GM12878 (cell line): ENCODE measurements at regions not wholly inside any gene's neighbourhood (a gene's known extent, or its start where the extent isn't known, plus 50 kb on each side); places are given as distances from the start of the nearest gene placed in this dataset.

Source experiments
- ATAC-seq: fragments of 200-7000 bp; cut with Tn5 transposase; 3 replicates; pipeline ENCODE4 v1.9.1; 2020; ENCODE audit warnings: mild to moderate bottlenecking, moderate library complexity
- BruUV-seq: library from RNA; stranded (reverse); fragments of 400-500 nt; replicated peaks from 2 replicates; lab custom pipeline; 2021; lab: Mats Ljungman, UMichigan
- CTCF ChIA-PET: fragments of 300-600 bp; sonication (Branson Sonifier 250); formaldehyde crosslinking; extraction: SDS; loops from one replicate; lab custom pipeline; 2021; ENCODE audit warnings: inconsistent platforms; lab: Yijun Ruan, JAX
- POLR2A ChIA-PET: fragments of 350-600 bp; formaldehyde crosslinking; extraction: SDS; loops from one replicate; lab custom pipeline; 2021; ENCODE audit warnings: inconsistent platforms; lab: Charles Lee
- RAD21 ChIA-PET: fragments of 300-600 bp; sonication (Branson Sonifier 250); formaldehyde crosslinking; loops from one replicate; lab custom pipeline; 2023; ENCODE audit warnings: antibody characterized with exemption; ENCODE audit not compliant: unreplicated experiment; lab: Charles Lee
- SMC1A ChIA-PET: fragments of 300-600 bp; sonication (Branson Sonifier 250); formaldehyde crosslinking; loops from one replicate; lab custom pipeline; 2023; ENCODE audit not compliant: unreplicated experiment, uncharacterized antibody; lab: Charles Lee
- DNase-seq: peaks from one replicate; pipeline ENCODE4 v3.0.0-alpha.2; 2011; ENCODE audit warnings: low read depth, low spot score
- FAIRE-seq: peaks from 3 replicates; lab custom pipeline; 2011; peaks lifted over from hg19 to GRCh38; lab: Jason Lieb, UNC
- H2AFZ ChIP-seq: 2 replicates; pipeline ENCODE4 v1.6.0; 2011; ENCODE audit warnings: low read depth, low read length, control low read depth; ENCODE audit not compliant: control insufficient read depth
- H3K27ac ChIP-seq: 2 replicates; pipeline ENCODE4 v1.5.1; 2011; ENCODE audit warnings: control low read depth; ENCODE audit not compliant: control insufficient read depth, insufficient read depth
- H3K27me3 ChIP-seq, 2 experiments: replicated peaks in 1 of 2; 2 replicates each; pipeline versions ENCODE4 v1.6.0 to v1.6.1; 2011; ENCODE audit warnings: low read length in 1 of 2; ENCODE audit not compliant: control insufficient read depth in 2 of 2, insufficient read depth in 2 of 2
- H3K36me3 ChIP-seq, 2 experiments: 2 replicates each; pipeline ENCODE4 v1.5.1; 2011; ENCODE audit warnings: low read length in 1 of 2; ENCODE audit not compliant: control insufficient read depth in 2 of 2, insufficient read depth in 2 of 2
- H3K4me1 ChIP-seq: 2 replicates; pipeline ENCODE4 v1.6.1; 2011; ENCODE audit warnings: mild to moderate bottlenecking, low read length, moderate library complexity, mixed read lengths; ENCODE audit not compliant: control insufficient read depth, insufficient read depth
- H3K4me2 ChIP-seq: 2 replicates; pipeline ENCODE4 v1.6.0; 2011; ENCODE audit warnings: control low read depth; ENCODE audit not compliant: control insufficient read depth, insufficient read depth
- H3K4me3 ChIP-seq: fragments of 200-600 bp; sonication (generic); 2 replicates; pipeline ENCODE4 v1.5.1; 2016
- H3K79me2 ChIP-seq: 2 replicates; pipeline ENCODE4 v1.6.0; 2011; ENCODE audit warnings: low read length; ENCODE audit not compliant: control insufficient read depth, insufficient read depth
- H3K9ac ChIP-seq: 2 replicates; pipeline ENCODE4 v1.8.0; 2011; ENCODE audit warnings: low read length, control low read depth, mixed read lengths; ENCODE audit not compliant: control insufficient read depth, insufficient read depth
- H3K9me3 ChIP-seq: replicated peaks from 3 replicates; pipeline ENCODE4 v1.5.1; 2011; ENCODE audit warnings: mild to moderate bottlenecking, low read length; ENCODE audit not compliant: control insufficient read depth, insufficient read depth
- H4K20me1 ChIP-seq: 2 replicates; pipeline ENCODE4 v1.6.0; 2011; ENCODE audit not compliant: control insufficient read depth, insufficient read depth
- BACH1 ChIP-seq: fragments of 450-650 bp; IDR thresholded peaks from 2 replicates; pipeline ENCODE4 v1.6.1; 2017; ENCODE audit warnings: mild to moderate bottlenecking, borderline replicate concordance
- BHLHE40 ChIP-seq, 2 experiments: fragments of 450-650 bp in 1 of 2; IDR thresholded peaks; 2 replicates each; pipeline ENCODE4 v1.6.1; 2011 to 2017; ENCODE audit warnings: low read depth in 2 of 2, borderline replicate concordance in 1 of 2, improper control_type of control experiment in 1 of 2, low read length in 1 of 2, mild to moderate bottlenecking in 1 of 2
- CEBPB ChIP-seq, 2 experiments: fragments of 150-350 bp in 1 of 2; IDR thresholded peaks; 2 replicates each; pipeline ENCODE4 v1.6.1; 2012 to 2014; ENCODE audit warnings: low read depth in 2 of 2, low read length in 2 of 2, borderline replicate concordance in 1 of 2, inconsistent platforms in 1 of 2
- CREB1 ChIP-seq: IDR thresholded peaks from 2 replicates; pipeline ENCODE4 v1.6.1; 2012; ENCODE audit warnings: low read depth, mild to moderate bottlenecking, inconsistent platforms
- CREM ChIP-seq: IDR thresholded peaks from 2 replicates; pipeline ENCODE4 v1.6.1; 2014; ENCODE audit warnings: antibody characterized with exemption, low read depth
- GABPA ChIP-seq: IDR thresholded peaks from 2 replicates; pipeline ENCODE4 v1.6.1; 2014; ENCODE audit warnings: antibody characterized with exemption, low read depth, mild to moderate bottlenecking, inconsistent platforms
- HSF1 ChIP-seq: fragments of 150-350 bp; IDR thresholded peaks from 2 replicates; pipeline ENCODE4 v1.6.1; 2014; ENCODE audit warnings: mild to moderate bottlenecking, low read depth, low read length
- NFXL1 ChIP-seq: fragments of 450-650 bp; IDR thresholded peaks from 2 replicates; pipeline ENCODE4 v1.6.1; 2017; ENCODE audit warnings: antibody characterized with exemption, mild to moderate bottlenecking, borderline replicate concordance
- NR2F1 ChIP-seq: fragments of 450-650 bp; conservative IDR thresholded peaks from 2 replicates; pipeline ENCODE4 v1.6.1; 2017; ENCODE audit warnings: mild to moderate bottlenecking
- RB1 ChIP-seq: fragments of 450-650 bp; formaldehyde crosslinking; IDR thresholded peaks from 2 replicates; pipeline ENCODE4 v1.6.1; 2017; ENCODE audit warnings: mild to moderate bottlenecking, borderline replicate concordance
- RCOR1 ChIP-seq: conservative IDR thresholded peaks from 2 replicates; pipeline ENCODE4 v1.6.1; 2012; ENCODE audit warnings: low read depth, low read length, improper control_type of control experiment
- RELB ChIP-seq: fragments of 450-650 bp; IDR thresholded peaks from 2 replicates; pipeline ENCODE4 v1.6.1; 2017; ENCODE audit warnings: low read depth, mild to moderate bottlenecking, moderate library complexity
- SMAD5 ChIP-seq: IDR thresholded peaks from 2 replicates; pipeline ENCODE4 v1.6.1; 2016; ENCODE audit warnings: antibody characterized with exemption, low read depth
- TCF3 ChIP-seq: IDR thresholded peaks from 2 replicates; pipeline ENCODE4 v1.6.1; 2012; ENCODE audit warnings: low read depth, mild to moderate bottlenecking, low read length, borderline replicate concordance; ENCODE audit not compliant: insufficient read depth
- WRNIP1 ChIP-seq: IDR thresholded peaks from 2 replicates; pipeline ENCODE4 v1.6.1; 2011; ENCODE audit warnings: low read depth, low read length, improper control_type of control experiment, borderline replicate concordance
- YY1 ChIP-seq: IDR thresholded peaks from 2 replicates; pipeline ENCODE4 v1.6.1; 2011; ENCODE audit warnings: low read depth, mild to moderate bottlenecking, low read length
- WGBS: methylation state at CpG from one replicate; pipeline ENCODE4 v1.1.6; 2016; ENCODE audit warnings: low lambda C conversion rate; ENCODE audit not compliant: insufficient replicate concordance, insufficient coverage; ENCODE audit errors: missing lambda C conversion rate; 5-methylcytosine and 5-hydroxymethylcytosine counted together
- in situ Hi-C: fragments of 300-500 bp; cut with MboI; formaldehyde crosslinking; loops from 9 replicates; pipeline ENCODE4 v1.14.3; 2018; ENCODE audit warnings: mixed read lengths
- intact Hi-C: fragments of 100-400 bp; cut with micrococcal nuclease; formaldehyde crosslinking; loops from one replicate; pipeline ENCODE4 v1.14.2; 2022; ENCODE audit not compliant: unreplicated experiment
- TF ChIP-seq, protein P1 (sequence below): IDR thresholded peaks from 2 replicates; pipeline ENCODE4 v1.6.1; 2011; ENCODE audit warnings: low read depth, mild to moderate bottlenecking, low read length, moderate library complexity, borderline replicate concordance; ENCODE audit errors: extremely low read depth

DNA sequence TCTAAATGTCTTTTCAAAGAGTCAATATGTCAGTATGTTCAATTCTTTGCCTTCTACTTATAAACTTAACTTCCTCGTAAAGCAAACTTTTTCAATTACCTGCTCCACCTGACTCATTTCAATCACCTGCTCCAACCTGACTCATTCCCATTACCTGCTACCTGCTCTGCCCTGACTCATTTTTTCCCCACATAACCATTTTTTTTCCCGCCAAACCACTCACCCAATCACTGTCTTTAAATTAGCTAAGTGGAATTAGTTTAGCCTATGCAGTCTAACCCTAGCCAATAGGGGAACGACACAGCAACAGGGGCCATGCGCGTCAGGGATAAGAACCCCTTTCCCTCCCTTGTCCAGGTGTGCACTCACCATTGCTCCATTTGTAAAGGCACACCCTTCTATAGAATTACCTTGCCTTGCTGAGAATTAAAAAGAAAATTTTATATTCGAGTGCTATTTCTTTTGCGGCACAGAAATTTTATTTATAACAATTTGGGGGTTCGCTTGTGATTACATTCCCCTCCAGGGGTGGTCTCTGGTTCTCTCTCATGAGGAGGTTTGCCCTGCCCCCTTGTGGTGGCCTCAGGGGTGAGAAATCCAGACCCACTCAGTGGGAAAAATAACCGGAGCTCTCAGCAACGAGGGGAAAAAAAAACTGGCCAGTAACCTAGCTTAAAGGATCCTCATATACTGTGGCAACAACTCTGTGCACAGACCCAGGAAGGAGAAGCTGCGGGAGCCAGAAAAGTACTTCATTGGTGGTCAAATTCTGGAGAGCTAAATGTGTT lies 193.1 kb downstream of the ZNF486 start:
- intact Hi-C loops (no loop called here), in situ Hi-C loops (no loop called here)
- Histone ChIP-seq H3K9me3 (no peaks in the 10 kb centered on the region; the same call in 2 of the 3 replicates), H3K27me3 (no peaks in the 10 kb centered on the region), H3K36me3 (no peaks in the 10 kb centered on the region), H3K4me2 (no peak overlapping the region), H3K27ac (no peak overlapping the region), H4K20me1 (no peaks in the 10 kb centered on the region), H3K79me2 (no peaks in the 10 kb centered on the region), H3K4me3 (no peak overlapping the region), H2AFZ (no peak overlapping the region), H3K4me1 (no peaks in the 10 kb centered on the region), H3K9ac (no peak overlapping the region)
- WGBS = 45% methylated on average over 11 of the region's 11 CpGs
- no TSS peak for BruUV-seq
- no peak for FAIRE-seq
- SMC1A ChIA-PET = interaction anchor here (0.6 kb wide), 1 partner anchor 119 kb away, joined by 3 read pairs; no protein-coding TSS in a partner anchor
- RAD21 ChIA-PET = no interaction called here
- POLR2A ChIA-PET = no interaction called here
- ATAC-seq = no peak
- CTCF ChIA-PET = no interaction called here
- no peak for DNase-seq
- TF ChIP-seq YY1 (no peak), CEBPB (IDR thresholded peaks at IDR 0.05; ENCODE audit: borderline replicate concordance in 1 of 2, low read depth in 2 of 2, low read length in 2 of 2) (no peak), RELB (no peak), BACH1 (no peak), RCOR1 (no peak), HSF1 (no peak), GABPA (no peak), CREB1 (no peak), TCF3 (no peak), WRNIP1 (no peak), RB1 (no peak), NR2F1 (no peak), BHLHE40 (IDR thresholded peaks at IDR 0.05; ENCODE audit: borderline replicate concordance in 1 of 2, low read depth in 2 of 2, low read length in 1 of 2) (no peak), SMAD5 (no peak), CREM (no peak), NFXL1 (no peak)
- TF ChIP-seq, protein P1, sequence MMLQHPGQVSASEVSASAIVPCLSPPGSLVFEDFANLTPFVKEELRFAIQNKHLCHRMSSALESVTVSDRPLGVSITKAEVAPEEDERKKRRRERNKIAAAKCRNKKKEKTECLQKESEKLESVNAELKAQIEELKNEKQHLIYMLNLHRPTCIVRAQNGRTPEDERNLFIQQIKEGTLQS = no peak
